ENCODE measurements at regions not wholly inside any gene's neighbourhood (a gene's known extent, or its start where the extent isn't known, plus 50 kb on each side); places are given as distances from the start of the nearest gene placed in this dataset.

DNA sequence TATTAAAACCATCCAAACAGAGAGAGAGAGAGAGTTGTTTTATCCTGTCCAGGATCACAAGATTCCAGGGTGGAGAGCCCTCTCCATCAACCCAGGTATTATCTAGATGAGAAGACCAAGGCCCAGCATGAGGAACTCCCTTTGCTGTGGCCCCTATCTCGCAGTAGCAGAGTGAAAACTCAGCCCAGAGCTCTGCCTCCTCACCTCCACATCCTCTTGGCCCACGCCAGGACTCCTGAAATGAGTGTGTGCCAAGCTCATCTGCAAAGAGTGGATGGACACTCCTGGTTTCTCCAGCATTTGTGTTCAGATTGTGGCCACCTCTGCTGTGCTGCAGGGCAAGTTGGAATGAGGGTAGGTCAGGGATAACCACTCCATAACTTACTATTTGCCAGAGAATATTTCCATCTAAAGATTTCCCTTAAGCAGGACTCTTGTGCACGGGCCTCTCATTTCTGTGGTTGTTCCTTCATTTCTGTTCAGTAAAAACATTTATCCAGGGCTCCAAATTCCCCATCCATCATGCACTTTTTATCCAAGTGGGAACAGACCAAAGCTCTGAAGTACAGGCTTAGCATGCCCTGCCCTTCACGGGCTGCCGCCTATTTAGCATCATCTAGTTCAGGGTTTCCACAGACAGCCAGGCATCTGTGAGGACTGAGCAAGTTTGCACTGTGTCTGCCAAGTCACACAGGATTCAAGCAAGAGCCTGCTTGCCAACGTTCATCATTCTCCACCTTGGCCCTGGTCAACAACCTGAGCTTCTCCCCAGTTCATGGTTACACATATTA, 583.2 kb upstream of the ID2 start:
- H3K9me2 ChIP-seq (ENCODE audit: insufficient read depth): no peaks in the 10 kb centered on the region
- no peak overlapping the region for H3K9ac ChIP-seq (ENCODE audit: low read length)
- DNase-seq (ENCODE audit: low read depth, low spot score): no peak
- intact Hi-C loops (cut with micrococcal nuclease): no loop called here
- BruUV-seq (replicated peaks): no TSS peak
- no peak for ATAC-seq
- ChIA-PET POLR2A (no interaction called here), RAD21 (ENCODE audit: low non-redundant PET in 1 of 2, low total read pairs in 2 of 2, uncharacterized antibody in 2 of 2, unreplicated experiment in 2 of 2) (no interaction called here), CTCF (no interaction called here)
- no peak overlapping the region for H3K27ac ChIP-seq (ENCODE audit: low read depth, low read length)
- no peak overlapping the region for H3K4me2 ChIP-seq (ENCODE audit: low read length)
- no peaks in the 10 kb centered on the region for H3K27me3 ChIP-seq (ENCODE audit: insufficient read depth, low read length)
- no peak overlapping the region for H3K4me3 ChIP-seq (replicated peaks in 1 of 2; ENCODE audit: low read depth in 1 of 2, low read length in 2 of 2)
- H3K9me3 ChIP-seq (ENCODE audit: control insufficient read depth in 1 of 2, insufficient read depth in 1 of 2, low read depth in 1 of 2, low read length in 2 of 2): no peaks in the 10 kb centered on the region
- no peaks in the 10 kb centered on the region for H3K36me3 ChIP-seq (ENCODE audit: control insufficient read depth in 1 of 2, insufficient read depth in 2 of 2, low read length in 2 of 2)
- H4K20me1 ChIP-seq (ENCODE audit: insufficient read depth): no peaks in the 10 kb centered on the region
- H3K4me1 ChIP-seq (ENCODE audit: control insufficient read depth in 1 of 2, insufficient read depth in 2 of 2, low read length in 2 of 2): no peaks in the 10 kb centered on the region
- TF ChIP-seq JUND (IDR thresholded peaks at IDR 0.05): no peak
- no peak for TF ChIP-seq EZH2phosphoT487 (IDR thresholded peaks at IDR 0.05; ENCODE audit: borderline replicate concordance)
- TF ChIP-seq POLR2A (IDR thresholded peaks at IDR 0.05; ENCODE audit: borderline replicate concordance, extremely low read depth, insufficient read depth, insufficient read length): no peak
- TF ChIP-seq, protein P1, sequence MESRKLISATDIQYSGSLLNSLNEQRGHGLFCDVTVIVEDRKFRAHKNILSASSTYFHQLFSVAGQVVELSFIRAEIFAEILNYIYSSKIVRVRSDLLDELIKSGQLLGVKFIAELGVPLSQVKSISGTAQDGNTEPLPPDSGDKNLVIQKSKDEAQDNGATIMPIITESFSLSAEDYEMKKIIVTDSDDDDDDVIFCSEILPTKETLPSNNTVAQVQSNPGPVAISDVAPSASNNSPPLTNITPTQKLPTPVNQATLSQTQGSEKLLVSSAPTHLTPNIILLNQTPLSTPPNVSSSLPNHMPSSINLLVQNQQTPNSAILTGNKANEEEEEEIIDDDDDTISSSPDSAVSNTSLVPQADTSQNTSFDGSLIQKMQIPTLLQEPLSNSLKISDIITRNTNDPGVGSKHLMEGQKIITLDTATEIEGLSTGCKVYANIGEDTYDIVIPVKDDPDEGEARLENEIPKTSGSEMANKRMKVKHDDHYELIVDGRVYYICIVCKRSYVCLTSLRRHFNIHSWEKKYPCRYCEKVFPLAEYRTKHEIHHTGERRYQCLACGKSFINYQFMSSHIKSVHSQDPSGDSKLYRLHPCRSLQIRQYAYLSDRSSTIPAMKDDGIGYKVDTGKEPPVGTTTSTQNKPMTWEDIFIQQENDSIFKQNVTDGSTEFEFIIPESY (IDR thresholded peaks at IDR 0.05; ENCODE audit: extremely low read depth, insufficient replicate concordance, low read length): no peak
- no peak for TF ChIP-seq POLR2AphosphoS5 (IDR thresholded peaks at IDR 0.05; ENCODE audit: low read depth, low read length)
- no peak for TF ChIP-seq TCF7L2 (IDR thresholded peaks at IDR 0.05; ENCODE audit: borderline replicate concordance, extremely low read depth, insufficient read depth, insufficient read length)
- TF ChIP-seq, protein P2, sequence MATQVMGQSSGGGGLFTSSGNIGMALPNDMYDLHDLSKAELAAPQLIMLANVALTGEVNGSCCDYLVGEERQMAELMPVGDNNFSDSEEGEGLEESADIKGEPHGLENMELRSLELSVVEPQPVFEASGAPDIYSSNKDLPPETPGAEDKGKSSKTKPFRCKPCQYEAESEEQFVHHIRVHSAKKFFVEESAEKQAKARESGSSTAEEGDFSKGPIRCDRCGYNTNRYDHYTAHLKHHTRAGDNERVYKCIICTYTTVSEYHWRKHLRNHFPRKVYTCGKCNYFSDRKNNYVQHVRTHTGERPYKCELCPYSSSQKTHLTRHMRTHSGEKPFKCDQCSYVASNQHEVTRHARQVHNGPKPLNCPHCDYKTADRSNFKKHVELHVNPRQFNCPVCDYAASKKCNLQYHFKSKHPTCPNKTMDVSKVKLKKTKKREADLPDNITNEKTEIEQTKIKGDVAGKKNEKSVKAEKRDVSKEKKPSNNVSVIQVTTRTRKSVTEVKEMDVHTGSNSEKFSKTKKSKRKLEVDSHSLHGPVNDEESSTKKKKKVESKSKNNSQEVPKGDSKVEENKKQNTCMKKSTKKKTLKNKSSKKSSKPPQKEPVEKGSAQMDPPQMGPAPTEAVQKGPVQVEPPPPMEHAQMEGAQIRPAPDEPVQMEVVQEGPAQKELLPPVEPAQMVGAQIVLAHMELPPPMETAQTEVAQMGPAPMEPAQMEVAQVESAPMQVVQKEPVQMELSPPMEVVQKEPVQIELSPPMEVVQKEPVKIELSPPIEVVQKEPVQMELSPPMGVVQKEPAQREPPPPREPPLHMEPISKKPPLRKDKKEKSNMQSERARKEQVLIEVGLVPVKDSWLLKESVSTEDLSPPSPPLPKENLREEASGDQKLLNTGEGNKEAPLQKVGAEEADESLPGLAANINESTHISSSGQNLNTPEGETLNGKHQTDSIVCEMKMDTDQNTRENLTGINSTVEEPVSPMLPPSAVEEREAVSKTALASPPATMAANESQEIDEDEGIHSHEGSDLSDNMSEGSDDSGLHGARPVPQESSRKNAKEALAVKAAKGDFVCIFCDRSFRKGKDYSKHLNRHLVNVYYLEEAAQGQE (IDR thresholded peaks at IDR 0.05; ENCODE audit: low read depth): no peak
- TF ChIP-seq SRF (IDR thresholded peaks at IDR 0.05; ENCODE audit: low read depth): no peak
- TF ChIP-seq YY1 (IDR thresholded peaks at IDR 0.05; ENCODE audit: extremely low read depth, insufficient replicate concordance, low read depth, low read length): no peak
- TF ChIP-seq, protein P3, sequence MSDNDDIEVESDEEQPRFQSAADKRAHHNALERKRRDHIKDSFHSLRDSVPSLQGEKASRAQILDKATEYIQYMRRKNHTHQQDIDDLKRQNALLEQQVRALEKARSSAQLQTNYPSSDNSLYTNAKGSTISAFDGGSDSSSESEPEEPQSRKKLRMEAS (IDR thresholded peaks at IDR 0.05): no peak
- TF ChIP-seq, protein P4, sequence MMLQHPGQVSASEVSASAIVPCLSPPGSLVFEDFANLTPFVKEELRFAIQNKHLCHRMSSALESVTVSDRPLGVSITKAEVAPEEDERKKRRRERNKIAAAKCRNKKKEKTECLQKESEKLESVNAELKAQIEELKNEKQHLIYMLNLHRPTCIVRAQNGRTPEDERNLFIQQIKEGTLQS (IDR thresholded peaks at IDR 0.05): no peak
- TF ChIP-seq SIN3A (IDR thresholded peaks at IDR 0.05; ENCODE audit: low read depth): no peak
- H3K79me2 ChIP-seq (ENCODE audit: insufficient read depth, low read length): no peaks in the 10 kb centered on the region
- no peak overlapping the region for H2AFZ ChIP-seq (ENCODE audit: low read depth, low read length, poor library complexity, severe bottlenecking)
